IMR-90 (cell line): ENCODE measurements at regions not wholly inside any gene's neighbourhood (a gene's known extent, or its start where the extent isn't known, plus 50 kb on each side); places are given as distances from the start of the nearest gene placed in this dataset.

Source experiments
- CHD1 ChIP-seq: IDR thresholded peaks from 2 replicates; pipeline ENCODE4 v1.6.1; 2012; ENCODE audit warnings: low read depth, low read length, improper control_type of control experiment
- CTCF ChIP-seq: conservative IDR thresholded peaks from 2 replicates; pipeline ENCODE4 v1.5.1; 2012; ENCODE audit warnings: mild to moderate bottlenecking, low read depth, low read length, improper control_type of control experiment
- MAFK ChIP-seq: IDR thresholded peaks from 2 replicates; pipeline ENCODE4 v1.6.1; 2012; ENCODE audit warnings: low read depth, low read length, improper control_type of control experiment
- MAZ ChIP-seq: IDR thresholded peaks from 2 replicates; pipeline ENCODE4 v1.6.1; 2012; ENCODE audit warnings: low read depth, mild to moderate bottlenecking, low read length, improper control_type of control experiment, moderate library complexity, borderline replicate concordance
- MXI1 ChIP-seq: IDR thresholded peaks from 2 replicates; pipeline ENCODE4 v1.6.1; 2012; ENCODE audit warnings: low read depth, mild to moderate bottlenecking, low read length, moderate library complexity, borderline replicate concordance
- POLR2A ChIP-seq: IDR thresholded peaks from 2 replicates; pipeline ENCODE4 v1.6.1; 2012; ENCODE audit warnings: mild to moderate bottlenecking, low read depth, low read length
- RAD21 ChIP-seq: IDR thresholded peaks from 2 replicates; pipeline ENCODE4 v1.6.1; 2012; ENCODE audit warnings: low read length, improper control_type of control experiment
- RCOR1 ChIP-seq: IDR thresholded peaks from 2 replicates; pipeline ENCODE4 v1.6.1; 2012; ENCODE audit warnings: mild to moderate bottlenecking, low read length, improper control_type of control experiment; ENCODE audit not compliant: insufficient replicate concordance
- RFX5 ChIP-seq: IDR thresholded peaks from 2 replicates; pipeline ENCODE4 v1.8.0; 2012; ENCODE audit warnings: low read depth, mild to moderate bottlenecking, low read length, moderate library complexity
- SMC3 ChIP-seq: fragments of 150-350 bp; IDR thresholded peaks from 2 replicates; pipeline ENCODE4 v1.6.1; 2016; ENCODE audit warnings: low read depth, mild to moderate bottlenecking, antibody characterized with exemption, low read length, moderate library complexity
- USF2 ChIP-seq: fragments of 150-350 bp; IDR thresholded peaks from 2 replicates; pipeline ENCODE4 v1.6.1; 2017; ENCODE audit warnings: mild to moderate bottlenecking, antibody characterized with exemption, low read length, low read depth

GRCh38 chr1:55380355-55380970 is 165.3 kb upstream of the USP24 start:
- TF ChIP-seq CTCF: no peak
- TF ChIP-seq MXI1: no peak
- TF ChIP-seq RAD21: no peak
- TF ChIP-seq MAFK: no peak
- TF ChIP-seq MAZ: no peak
- TF ChIP-seq POLR2A: no peak
- TF ChIP-seq RFX5: no peak
- no peak for TF ChIP-seq RCOR1
- no peak for TF ChIP-seq CHD1
- TF ChIP-seq USF2: no peak
- no peak for TF ChIP-seq SMC3
